ENCODE measurements at regions not wholly inside any gene's neighbourhood (a gene's known extent, or its start where the extent isn't known, plus 50 kb on each side); places are given as distances from the start of the nearest gene placed in this dataset.

GRCh38 chr9:126113756-126114408, 212.7 kb upstream of the MVB12B start:
- no peaks in the 10 kb centered on the region for H4K20me1 ChIP-seq (ENCODE audit: insufficient read depth)
- no peak overlapping the region for H3K27ac ChIP-seq
- H3K4me2 ChIP-seq = no peak overlapping the region
- H3K79me2 ChIP-seq (ENCODE audit: insufficient read depth, low read depth) = no peaks in the 10 kb centered on the region
- no peak for TF ChIP-seq CTCF (conservative IDR thresholded peaks at IDR 0.05; ENCODE audit: low read depth, low read length)
- H3K4me1 ChIP-seq (ENCODE audit: low read depth, poor library complexity, severe bottlenecking) = no peaks in the 10 kb centered on the region
- H3K36me3 ChIP-seq (ENCODE audit: insufficient read depth) = no peaks in the 10 kb centered on the region
- H3K27me3 ChIP-seq (ENCODE audit: insufficient read depth, low read depth) = no peaks in the 10 kb centered on the region
- no peak overlapping the region for H3K9ac ChIP-seq
- no peak overlapping the region for H3K4me3 ChIP-seq (IDR thresholded peaks at IDR 0.05; ENCODE audit: insufficient read depth, low read depth, low read length)
- H2AFZ ChIP-seq (ENCODE audit: low read depth) = no peak overlapping the region

GRCh38 chr9:126114409-126114760, 212.2 kb upstream of the MVB12B start:
- Histone ChIP-seq H3K27me3 (ENCODE audit: insufficient read depth, low read depth) (no peaks in the 10 kb centered on the region), H3K4me2 (no peak overlapping the region), H2AFZ (ENCODE audit: low read depth) (no peak overlapping the region), H3K4me1 (ENCODE audit: low read depth, poor library complexity, severe bottlenecking) (no peaks in the 10 kb centered on the region), H3K36me3 (ENCODE audit: insufficient read depth) (no peaks in the 10 kb centered on the region), H3K79me2 (ENCODE audit: insufficient read depth, low read depth) (no peaks in the 10 kb centered on the region), H4K20me1 (ENCODE audit: insufficient read depth) (no peaks in the 10 kb centered on the region), H3K4me3 (IDR thresholded peaks at IDR 0.05; ENCODE audit: insufficient read depth, low read depth, low read length) (no peak overlapping the region), H3K9ac (no peak overlapping the region), H3K27ac (no peak overlapping the region)
- TF ChIP-seq CTCF (conservative IDR thresholded peaks at IDR 0.05; ENCODE audit: low read depth, low read length) = no peak

DNA sequence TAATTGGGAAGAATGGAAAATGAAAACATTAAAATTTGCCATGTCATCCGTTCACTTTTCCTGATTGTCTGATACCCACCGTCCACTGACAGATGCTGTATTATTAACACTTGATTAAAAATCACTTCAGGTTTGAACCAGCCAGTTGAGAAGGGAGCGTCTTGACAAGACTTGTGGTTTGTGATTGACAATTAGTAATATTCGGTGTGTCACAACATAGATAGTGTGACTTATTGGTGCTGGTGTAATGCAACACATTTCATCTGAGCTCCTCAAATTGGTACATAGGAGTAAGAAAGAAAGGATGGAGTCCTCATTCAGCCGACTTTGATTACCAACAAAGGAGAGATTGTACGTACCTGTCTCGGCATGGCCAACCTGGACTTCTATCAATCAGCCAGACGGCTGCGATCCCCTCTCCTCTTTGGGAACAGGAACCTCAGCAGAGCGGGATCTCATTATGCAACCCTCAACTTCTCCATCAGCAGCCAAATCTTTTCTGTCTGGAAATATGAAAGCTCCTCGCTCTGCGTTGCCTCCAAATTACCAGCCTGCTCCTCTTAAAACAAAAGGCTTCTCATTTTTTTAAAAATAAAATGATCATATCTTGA, 211.7 kb upstream of the MVB12B start:
- no peak for TF ChIP-seq CTCF (conservative IDR thresholded peaks at IDR 0.05; ENCODE audit: low read depth, low read length)
- Histone ChIP-seq H3K27ac (no peak overlapping the region), H3K4me2 (no peak overlapping the region), H2AFZ (ENCODE audit: low read depth) (no peak overlapping the region), H3K36me3 (ENCODE audit: insufficient read depth) (no peaks in the 10 kb centered on the region), H3K9ac (no peak overlapping the region), H3K4me1 (ENCODE audit: low read depth, poor library complexity, severe bottlenecking) (no peaks in the 10 kb centered on the region), H3K4me3 (IDR thresholded peaks at IDR 0.05; ENCODE audit: insufficient read depth, low read depth, low read length) (no peak overlapping the region), H3K79me2 (ENCODE audit: insufficient read depth, low read depth) (no peaks in the 10 kb centered on the region), H4K20me1 (ENCODE audit: insufficient read depth) (no peaks in the 10 kb centered on the region), H3K27me3 (ENCODE audit: insufficient read depth, low read depth) (no peaks in the 10 kb centered on the region)

GRCh38 chr9:126116351-126117157, 210.1 kb upstream of the MVB12B start:
- H3K36me3 ChIP-seq (ENCODE audit: insufficient read depth) = no peaks in the 10 kb centered on the region
- H3K4me1 ChIP-seq (ENCODE audit: low read depth, poor library complexity, severe bottlenecking) = no peaks in the 10 kb centered on the region
- no peaks in the 10 kb centered on the region for H4K20me1 ChIP-seq (ENCODE audit: insufficient read depth)
- no peak overlapping the region for H2AFZ ChIP-seq (ENCODE audit: low read depth)
- H3K4me2 ChIP-seq = no peak overlapping the region
- no peak for TF ChIP-seq CTCF (conservative IDR thresholded peaks at IDR 0.05; ENCODE audit: low read depth, low read length)
- no peak overlapping the region for H3K27ac ChIP-seq
- no peaks in the 10 kb centered on the region for H3K27me3 ChIP-seq (ENCODE audit: insufficient read depth, low read depth)
- H3K4me3 ChIP-seq (IDR thresholded peaks at IDR 0.05; ENCODE audit: insufficient read depth, low read depth, low read length) = no peak overlapping the region
- no peak overlapping the region for H3K9ac ChIP-seq
- H3K79me2 ChIP-seq (ENCODE audit: insufficient read depth, low read depth) = no peaks in the 10 kb centered on the region
